A549 (cell line): ENCODE measurements at regions not wholly inside any gene's neighbourhood (a gene's known extent, or its start where the extent isn't known, plus 50 kb on each side); places are given as distances from the start of the nearest gene placed in this dataset.

Experiments
- CBX2 ChIP-seq: fragments of 200-600 bp; sonication (generic); IDR thresholded peaks from 2 replicates; pipeline ENCODE4 v1.6.1; 2016; ENCODE audit warnings: low read depth, mild to moderate bottlenecking, borderline replicate concordance
- CBX8 ChIP-seq: fragments of 200-600 bp; sonication (generic); IDR thresholded peaks from 2 replicates; pipeline ENCODE4 v1.6.1; 2016
- CEBPB ChIP-seq, 2 experiments: fragments of >200 bp in 1 of 2; sonication (Bioruptor Twin) in 1 of 2; formaldehyde crosslinking in 1 of 2; IDR thresholded peaks; 2 replicates each; pipeline ENCODE4 v1.6.1; 2012 to 2016
- JUN ChIP-seq, 2 experiments: fragments of >200 bp; sonication (Bioruptor Twin); formaldehyde crosslinking; IDR thresholded peaks; 2 replicates in 1 of 2; 3 replicates in 1 of 2; pipeline ENCODE4 v1.6.1; 2016 to 2017
- MYC ChIP-seq: IDR thresholded peaks from 2 replicates; pipeline ENCODE4 v1.6.1; 2012; ENCODE audit warnings: mild to moderate bottlenecking, inconsistent platforms, low read length, improper control_type of control experiment, borderline replicate concordance
- POLR2A ChIP-seq: IDR thresholded peaks from 2 replicates; pipeline ENCODE4 v1.6.1; 2012; ENCODE audit warnings: mild to moderate bottlenecking, low read length
- ZSCAN20 ChIP-seq: fragments of 250-450 bp; sonication (Bioruptor Pico); IDR thresholded peaks from 2 replicates; pipeline ENCODE4 v1.8.0; 2022; ENCODE audit warnings: mild to moderate bottlenecking, moderate library complexity
- TF ChIP-seq, protein P1 (sequence below): fragments of >200 bp; sonication (Bioruptor Twin); formaldehyde crosslinking; IDR thresholded peaks from 3 replicates; pipeline ENCODE4 v1.5.1; 2016
- TF ChIP-seq, protein P2 (sequence below): fragments of 150-350 bp; IDR thresholded peaks from 2 replicates; pipeline ENCODE4 v1.6.1; 2014; ENCODE audit warnings: low read depth, mild to moderate bottlenecking, low read length
- TF ChIP-seq, protein P3 (sequence below): IDR thresholded peaks from 2 replicates; pipeline ENCODE4 v1.6.1; 2012

DNA sequence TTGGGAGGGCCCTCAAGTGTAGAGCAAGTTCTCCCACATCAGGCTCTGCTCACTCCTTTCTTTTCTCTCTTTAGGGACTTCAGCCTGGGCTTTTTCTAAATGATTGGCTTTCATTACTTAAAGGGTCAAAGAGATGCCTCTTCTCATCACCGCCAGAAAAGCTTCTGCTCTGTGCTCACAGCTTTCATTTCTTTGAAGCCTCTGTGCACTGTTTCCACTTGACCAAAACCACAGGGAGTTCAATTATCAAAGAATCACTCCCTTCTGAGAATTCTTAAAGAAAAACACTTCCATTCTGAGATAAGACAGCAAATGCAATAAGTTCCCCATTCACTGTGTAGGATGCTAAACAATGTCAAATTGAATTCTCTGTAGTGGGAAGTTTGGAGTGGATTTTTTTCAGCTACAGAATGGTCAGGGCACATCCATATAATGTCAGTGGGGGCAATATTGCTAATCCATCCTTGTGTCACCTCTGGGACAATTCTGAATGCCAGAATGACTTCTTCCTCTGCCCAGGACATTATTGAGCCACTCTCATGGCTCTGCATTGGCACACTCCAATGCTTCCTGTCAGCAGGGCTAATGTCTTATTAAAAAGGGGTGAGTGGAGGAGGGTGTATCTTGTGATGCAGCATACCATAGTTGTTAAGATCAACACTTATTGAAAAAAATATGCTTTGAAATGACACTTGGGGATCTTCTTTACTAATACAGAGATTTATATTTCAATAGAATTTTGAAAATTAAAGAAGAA lies 217.6 kb downstream of the SNCA start:
- TF ChIP-seq, protein P1, sequence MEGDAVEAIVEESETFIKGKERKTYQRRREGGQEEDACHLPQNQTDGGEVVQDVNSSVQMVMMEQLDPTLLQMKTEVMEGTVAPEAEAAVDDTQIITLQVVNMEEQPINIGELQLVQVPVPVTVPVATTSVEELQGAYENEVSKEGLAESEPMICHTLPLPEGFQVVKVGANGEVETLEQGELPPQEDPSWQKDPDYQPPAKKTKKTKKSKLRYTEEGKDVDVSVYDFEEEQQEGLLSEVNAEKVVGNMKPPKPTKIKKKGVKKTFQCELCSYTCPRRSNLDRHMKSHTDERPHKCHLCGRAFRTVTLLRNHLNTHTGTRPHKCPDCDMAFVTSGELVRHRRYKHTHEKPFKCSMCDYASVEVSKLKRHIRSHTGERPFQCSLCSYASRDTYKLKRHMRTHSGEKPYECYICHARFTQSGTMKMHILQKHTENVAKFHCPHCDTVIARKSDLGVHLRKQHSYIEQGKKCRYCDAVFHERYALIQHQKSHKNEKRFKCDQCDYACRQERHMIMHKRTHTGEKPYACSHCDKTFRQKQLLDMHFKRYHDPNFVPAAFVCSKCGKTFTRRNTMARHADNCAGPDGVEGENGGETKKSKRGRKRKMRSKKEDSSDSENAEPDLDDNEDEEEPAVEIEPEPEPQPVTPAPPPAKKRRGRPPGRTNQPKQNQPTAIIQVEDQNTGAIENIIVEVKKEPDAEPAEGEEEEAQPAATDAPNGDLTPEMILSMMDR = no peak
- no peak for TF ChIP-seq CBX8
- no peak for TF ChIP-seq CEBPB (IDR thresholded peaks at IDR 0.05)
- TF ChIP-seq POLR2A = no peak
- no peak for TF ChIP-seq CBX2
- TF ChIP-seq, protein P2, sequence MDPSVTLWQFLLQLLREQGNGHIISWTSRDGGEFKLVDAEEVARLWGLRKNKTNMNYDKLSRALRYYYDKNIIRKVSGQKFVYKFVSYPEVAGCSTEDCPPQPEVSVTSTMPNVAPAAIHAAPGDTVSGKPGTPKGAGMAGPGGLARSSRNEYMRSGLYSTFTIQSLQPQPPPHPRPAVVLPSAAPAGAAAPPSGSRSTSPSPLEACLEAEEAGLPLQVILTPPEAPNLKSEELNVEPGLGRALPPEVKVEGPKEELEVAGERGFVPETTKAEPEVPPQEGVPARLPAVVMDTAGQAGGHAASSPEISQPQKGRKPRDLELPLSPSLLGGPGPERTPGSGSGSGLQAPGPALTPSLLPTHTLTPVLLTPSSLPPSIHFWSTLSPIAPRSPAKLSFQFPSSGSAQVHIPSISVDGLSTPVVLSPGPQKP = no peak
- TF ChIP-seq, protein P3, sequence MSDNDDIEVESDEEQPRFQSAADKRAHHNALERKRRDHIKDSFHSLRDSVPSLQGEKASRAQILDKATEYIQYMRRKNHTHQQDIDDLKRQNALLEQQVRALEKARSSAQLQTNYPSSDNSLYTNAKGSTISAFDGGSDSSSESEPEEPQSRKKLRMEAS = no peak
- TF ChIP-seq MYC = no peak
- no peak for TF ChIP-seq JUN (IDR thresholded peaks at IDR 0.05)
- TF ChIP-seq ZSCAN20 (CRISPR knock-in tag) = no peak
